ENCODE measurements at regions not wholly inside any gene's neighbourhood (a gene's known extent, or its start where the extent isn't known, plus 50 kb on each side); places are given as distances from the start of the nearest gene placed in this dataset.
A peak's percentile ranks its signal among the peaks of the same experiment; 100 is the strongest.

DNA sequence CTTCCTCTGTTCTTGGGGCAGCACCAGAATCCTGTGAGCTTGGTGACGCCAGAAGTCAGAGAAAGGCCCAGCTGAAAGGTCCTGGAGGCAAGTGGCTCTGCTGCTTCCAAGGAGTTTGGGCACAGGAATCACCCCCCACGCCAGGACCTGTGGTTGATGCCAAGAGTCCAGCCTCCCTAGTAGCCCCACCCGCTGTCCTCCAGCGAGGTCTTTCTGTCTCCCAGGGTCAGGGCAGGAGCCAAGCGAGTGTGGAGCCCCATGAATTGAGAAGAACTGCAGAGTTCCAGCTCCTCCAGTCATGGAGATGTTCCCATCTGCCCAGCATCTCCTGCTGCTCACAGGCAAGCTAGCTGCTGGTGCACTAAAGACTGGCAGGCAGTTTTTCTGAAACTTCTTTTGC, 631.7 kb upstream of the MGMT start:
- DNase-seq: no peak

- DNase-seq: no peak
Observed at GRCh38 chr10:128837478-128837877, 629.6 kb upstream of the MGMT start.

GRCh38 chr10:128839134-128839533, 627.9 kb upstream of the MGMT start:
- no peak for DNase-seq

DNA sequence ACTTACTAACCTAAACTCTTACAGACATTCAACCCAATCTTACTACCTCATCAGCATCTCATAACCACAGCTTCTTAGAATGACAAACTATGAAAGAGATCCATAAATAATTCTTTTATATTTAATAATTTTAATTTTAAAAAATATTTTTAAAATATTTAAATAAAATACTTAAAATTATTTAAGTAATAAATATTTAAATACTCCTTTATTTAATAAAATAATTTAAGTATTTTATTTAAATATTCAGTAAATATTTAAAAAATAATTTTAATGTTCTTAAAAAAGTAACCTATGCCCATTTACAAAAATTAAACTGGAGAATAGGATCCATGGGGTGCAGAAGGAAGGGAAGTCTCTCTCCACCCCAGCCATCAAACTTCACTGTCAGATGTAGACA, 627.3 kb upstream of the MGMT start:
- DNase-seq: no peak

- DNase-seq: no peak
Observed at GRCh38 chr10:128843972-128844371, 623.1 kb upstream of the MGMT start.

- DNase-seq: no peak
Observed at GRCh38 chr10:128846927-128847326, 620.1 kb upstream of the MGMT start.

- peak; percentile 87 for DNase-seq
Observed at GRCh38 chr10:128848810-128849209, 618.2 kb upstream of the MGMT start.

DNA sequence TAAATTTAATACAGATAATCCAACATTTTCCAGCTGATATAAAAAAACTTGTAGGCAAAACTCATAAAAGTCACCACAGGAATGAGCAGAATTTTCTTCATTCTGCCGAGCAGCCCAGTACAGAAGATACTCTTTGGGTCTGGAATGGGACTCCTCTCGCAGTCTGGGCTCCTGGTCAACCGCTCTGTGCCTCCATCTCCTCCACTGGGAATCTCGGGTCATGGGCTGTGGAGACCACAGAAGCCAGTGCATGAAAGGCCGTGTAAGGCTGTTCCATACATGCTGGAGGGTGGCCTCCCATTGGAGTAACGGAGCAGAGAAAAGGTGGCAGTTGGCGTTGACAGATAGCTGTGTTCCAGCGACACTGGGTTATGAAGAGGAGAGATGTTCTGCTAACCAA, 616.4 kb upstream of the MGMT start:
- DNase-seq: peak; percentile 38

GRCh38 chr10:128851281-128851680, 615.8 kb upstream of the MGMT start:
- DNase-seq: no peak

GRCh38 chr10:128851726-128852125, 615.3 kb upstream of the MGMT start:
- DNase-seq: peak; percentile 24

GRCh38 chr10:128852449-128852848, 614.6 kb upstream of the MGMT start:
- no peak for DNase-seq

DNA sequence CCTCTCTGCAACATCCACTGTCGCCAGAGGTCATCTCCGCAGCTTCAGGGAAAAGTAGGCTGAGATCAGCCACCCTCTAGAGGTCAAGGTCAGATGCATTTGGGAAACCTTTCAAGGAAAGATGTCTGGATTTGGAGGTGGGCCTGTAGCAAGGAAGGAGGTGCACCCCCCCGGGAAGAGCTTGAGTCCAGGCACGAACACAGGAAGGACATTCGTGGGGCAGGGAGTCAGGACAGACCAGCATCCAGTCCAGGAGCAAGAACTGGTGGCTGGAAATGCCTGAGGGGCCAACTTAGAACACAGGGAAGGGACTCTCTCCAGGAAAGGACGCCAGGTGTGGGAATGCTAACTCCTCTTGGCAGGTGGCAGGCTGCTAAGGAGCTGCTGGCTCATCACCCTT, 614.1 kb upstream of the MGMT start:
- no peak for DNase-seq

DNA sequence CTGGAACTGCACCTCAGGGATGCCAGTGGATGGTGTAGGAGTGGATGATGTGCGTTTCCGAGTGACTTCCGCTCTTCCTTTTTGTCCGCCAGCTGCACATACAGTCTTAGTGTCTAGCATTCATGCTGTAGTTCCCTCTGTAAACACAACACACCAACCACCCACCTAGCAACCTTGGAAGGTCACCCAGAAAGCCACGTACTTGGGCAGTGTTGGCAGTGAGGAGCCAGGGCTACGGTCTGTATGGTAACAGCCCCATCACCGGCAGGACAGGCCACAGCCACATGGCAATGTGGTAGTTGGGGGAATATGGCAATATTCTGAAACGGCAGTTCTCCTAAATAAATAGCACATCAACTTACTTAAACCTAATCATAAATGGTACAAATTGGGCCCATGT, 613.5 kb upstream of the MGMT start:
- DNase-seq: peak; percentile 33

- peak; percentile 45 for DNase-seq
Observed at GRCh38 chr10:128854204-128854603, 612.8 kb upstream of the MGMT start.

DNA sequence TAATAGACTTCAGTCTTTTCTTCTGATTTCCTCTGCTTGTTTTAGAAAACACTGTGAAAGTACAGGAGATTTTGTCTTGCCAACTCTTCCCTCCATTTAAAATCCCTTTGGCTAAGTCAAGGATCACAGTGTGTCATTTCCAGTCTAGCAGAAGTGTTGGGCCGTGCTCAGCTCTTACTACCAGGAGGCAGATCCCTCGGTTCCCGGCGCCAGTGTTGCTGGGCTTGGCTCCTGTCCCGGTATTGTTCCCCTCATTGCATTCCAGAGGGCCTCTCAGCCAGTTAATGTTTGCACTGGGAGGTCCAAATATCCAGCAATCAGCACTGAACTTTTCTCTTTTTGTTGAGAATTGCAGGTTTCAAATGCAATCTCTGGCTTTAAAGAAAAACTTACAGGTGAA, 612.1 kb upstream of the MGMT start:
- DNase-seq: peak; percentile 94

GRCh38 chr10:128855618-128856428, 611.2 kb upstream of the MGMT start:
- DNase-seq: peak; percentile 54

GRCh38 chr10:128859738-128860386, 607.2 kb upstream of the MGMT start:
- no peak for DNase-seq

- DNase-seq: no peak
Observed at GRCh38 chr10:128860574-128860973, 606.5 kb upstream of the MGMT start.

DNA sequence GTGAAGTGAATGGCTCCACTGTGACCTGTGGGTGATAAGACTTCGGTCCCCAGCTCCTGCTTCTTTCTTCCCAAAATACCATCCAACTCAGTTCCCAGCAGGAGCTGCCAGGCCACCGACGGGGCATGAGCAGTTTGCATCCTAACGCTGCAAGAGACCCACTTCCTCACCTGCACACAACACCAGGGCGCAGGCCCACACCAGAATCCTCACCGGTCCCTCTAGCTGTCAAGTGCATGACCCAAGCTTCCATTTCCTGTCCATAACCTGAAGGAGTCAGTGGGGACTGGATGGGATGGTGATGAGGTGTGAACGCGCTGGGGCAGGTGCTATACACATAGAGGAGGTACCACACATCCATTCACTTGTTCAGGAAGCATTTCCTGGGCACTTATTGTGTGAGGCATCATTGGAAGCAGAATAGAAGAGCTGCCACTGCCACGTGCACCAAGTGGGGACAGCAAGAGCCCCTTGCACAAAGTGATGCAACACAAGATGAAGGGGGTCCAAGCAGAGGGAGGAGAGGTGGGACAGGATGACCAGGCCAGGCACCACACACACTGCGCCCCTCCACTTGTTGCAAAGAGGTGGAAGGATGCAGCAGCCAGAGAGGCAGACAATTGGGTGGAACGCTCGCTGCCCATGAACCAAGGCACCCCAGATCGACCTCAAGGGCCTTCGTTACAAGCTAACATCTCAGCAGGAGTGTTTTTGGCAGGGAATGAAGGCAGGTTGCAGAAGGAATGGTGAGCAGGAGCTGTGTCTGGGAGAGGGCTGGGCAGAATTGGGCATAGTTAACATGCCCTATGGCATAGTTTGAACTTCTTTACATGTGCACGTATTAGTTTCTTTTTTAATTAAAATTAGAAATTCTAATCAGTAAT, 605.8 kb upstream of the MGMT start:
- DNase-seq: no peak

GRCh38 chr10:128863411-128863810, 603.6 kb upstream of the MGMT start:
- DNase-seq: no peak

GRCh38 chr10:128863823-128864405, 603.1 kb upstream of the MGMT start:
- DNase-seq: no peak

DNA sequence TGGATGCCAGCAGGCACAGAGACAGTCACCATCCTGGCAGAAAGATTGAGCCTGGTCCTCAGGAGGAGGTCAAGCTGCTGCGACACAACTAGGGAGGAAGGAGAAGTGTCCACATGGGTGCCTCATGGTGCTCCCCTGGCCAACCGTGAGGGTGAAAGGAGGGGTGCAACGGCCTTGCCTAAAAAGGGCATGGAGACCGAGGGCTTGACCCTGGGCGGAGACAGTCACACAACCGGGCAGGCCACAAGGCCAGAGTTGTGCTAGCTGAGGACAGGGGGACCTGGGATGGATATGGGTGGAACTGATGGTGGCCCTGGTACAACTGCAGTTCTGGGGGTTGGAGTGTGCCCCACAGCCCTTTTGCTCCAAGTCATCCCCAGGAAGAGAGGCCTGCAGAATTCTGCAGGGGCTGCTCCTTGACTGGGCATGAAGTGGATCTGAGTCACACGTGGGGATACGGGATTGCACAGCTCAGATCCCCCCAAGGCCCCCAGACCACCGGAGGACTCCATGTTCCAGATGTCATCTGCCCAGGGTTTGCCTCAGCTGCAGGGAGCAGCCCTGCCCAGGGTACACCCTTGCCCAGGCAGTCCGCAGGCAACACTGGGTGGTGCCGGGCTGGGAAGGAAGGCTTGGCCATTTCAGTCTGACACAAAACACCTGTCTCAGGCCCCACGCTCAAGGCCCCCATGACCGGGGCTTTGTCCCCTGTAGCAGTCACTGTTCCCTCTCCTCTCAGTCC, 602.3 kb upstream of the MGMT start:
- DNase-seq: no peak

All from left hindlimb (tissue), 1 donor.